ENCODE measurements at regions not wholly inside any gene's neighbourhood (a gene's known extent, or its start where the extent isn't known, plus 50 kb on each side); places are given as distances from the start of the nearest gene placed in this dataset.

DNA sequence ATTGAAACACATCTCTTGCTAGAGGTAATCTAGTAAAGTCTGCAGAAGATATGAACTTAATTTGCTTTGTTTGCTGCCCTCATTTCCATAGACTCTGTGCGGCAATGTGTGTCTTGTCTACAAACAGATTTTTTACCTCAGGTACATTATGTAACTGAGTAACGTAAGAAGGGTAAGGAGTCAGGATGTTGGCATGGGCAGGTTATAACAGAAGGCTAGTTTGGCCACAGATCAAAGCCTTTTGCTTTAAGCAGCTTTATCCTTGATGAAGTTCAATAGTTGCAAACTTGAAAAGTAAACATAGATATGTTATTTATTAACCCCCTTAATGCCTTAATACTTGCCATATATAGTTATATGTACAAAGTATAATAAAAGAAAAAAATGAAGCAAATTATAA, 391.6 kb upstream of the FKBP1C start:
- no peak overlapping the region for H3K27ac Mint-ChIP-seq (ENCODE audit: unreplicated experiment)
- H3K4me3 Mint-ChIP-seq (ENCODE audit: unreplicated experiment) = no peak overlapping the region
- H3K36me3 Mint-ChIP-seq (ENCODE audit: low read depth, unreplicated experiment) = no peaks in the 10 kb centered on the region
- no peaks in the 10 kb centered on the region for H3K27me3 Mint-ChIP-seq (ENCODE audit: unreplicated experiment)
- no peak for DNase-seq (ENCODE audit: low spot score)
- peaks cover 5% of the 10 kb centered on the region for H3K9me3 Mint-ChIP-seq (ENCODE audit: unreplicated experiment)
- TF ChIP-seq, protein P1, sequence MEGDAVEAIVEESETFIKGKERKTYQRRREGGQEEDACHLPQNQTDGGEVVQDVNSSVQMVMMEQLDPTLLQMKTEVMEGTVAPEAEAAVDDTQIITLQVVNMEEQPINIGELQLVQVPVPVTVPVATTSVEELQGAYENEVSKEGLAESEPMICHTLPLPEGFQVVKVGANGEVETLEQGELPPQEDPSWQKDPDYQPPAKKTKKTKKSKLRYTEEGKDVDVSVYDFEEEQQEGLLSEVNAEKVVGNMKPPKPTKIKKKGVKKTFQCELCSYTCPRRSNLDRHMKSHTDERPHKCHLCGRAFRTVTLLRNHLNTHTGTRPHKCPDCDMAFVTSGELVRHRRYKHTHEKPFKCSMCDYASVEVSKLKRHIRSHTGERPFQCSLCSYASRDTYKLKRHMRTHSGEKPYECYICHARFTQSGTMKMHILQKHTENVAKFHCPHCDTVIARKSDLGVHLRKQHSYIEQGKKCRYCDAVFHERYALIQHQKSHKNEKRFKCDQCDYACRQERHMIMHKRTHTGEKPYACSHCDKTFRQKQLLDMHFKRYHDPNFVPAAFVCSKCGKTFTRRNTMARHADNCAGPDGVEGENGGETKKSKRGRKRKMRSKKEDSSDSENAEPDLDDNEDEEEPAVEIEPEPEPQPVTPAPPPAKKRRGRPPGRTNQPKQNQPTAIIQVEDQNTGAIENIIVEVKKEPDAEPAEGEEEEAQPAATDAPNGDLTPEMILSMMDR (IDR thresholded peaks at IDR 0.05; ENCODE audit: unreplicated experiment) = no peak
- H3K4me1 Mint-ChIP-seq (ENCODE audit: unreplicated experiment) = no peaks in the 10 kb centered on the region

DNA sequence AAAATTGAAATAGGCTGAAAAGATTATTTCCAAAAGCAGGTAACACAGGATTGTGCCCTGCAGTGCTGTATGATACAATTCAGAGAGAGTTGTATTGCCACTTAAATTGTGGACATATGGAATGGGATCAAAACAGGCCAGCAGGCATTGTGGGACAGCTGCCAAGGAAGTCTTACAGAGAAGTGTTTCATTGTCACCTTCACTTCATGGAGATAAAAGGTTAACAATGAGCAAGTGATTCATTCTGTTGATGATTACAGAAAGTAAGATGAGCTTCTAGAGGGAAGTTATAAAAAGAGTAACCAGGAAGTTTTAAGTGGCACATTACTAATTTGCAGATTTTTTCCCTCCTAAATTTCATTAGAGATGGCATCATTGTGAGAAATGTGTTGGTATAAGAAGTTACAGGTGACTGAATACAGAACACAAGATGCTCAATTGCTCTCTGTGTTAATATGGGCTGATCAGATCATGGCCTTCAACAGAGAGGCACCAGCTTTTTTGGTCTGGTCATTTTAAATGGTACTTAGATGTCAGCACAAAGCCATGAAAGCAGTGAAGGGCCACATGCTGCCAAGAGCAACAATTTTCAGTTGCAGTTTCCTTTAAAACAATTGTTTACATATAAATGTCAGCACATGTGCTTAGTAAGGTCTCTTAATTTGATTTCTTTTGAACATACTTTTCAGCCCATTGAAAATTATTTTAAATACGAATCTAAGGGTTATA, 402.5 kb upstream of the FKBP1C start:
- Mint-ChIP-seq H3K36me3 (ENCODE audit: low read depth, unreplicated experiment) (no peaks in the 10 kb centered on the region), H3K4me1 (ENCODE audit: unreplicated experiment) (no peaks in the 10 kb centered on the region), H3K4me3 (ENCODE audit: unreplicated experiment) (no peak overlapping the region), H3K9me3 (ENCODE audit: unreplicated experiment) (no peaks in the 10 kb centered on the region), H3K27ac (ENCODE audit: unreplicated experiment) (no peak overlapping the region), H3K27me3 (ENCODE audit: unreplicated experiment) (no peaks in the 10 kb centered on the region)
- TF ChIP-seq, protein P1 (IDR thresholded peaks at IDR 0.05; ENCODE audit: unreplicated experiment) = no peak
- no peak for DNase-seq (ENCODE audit: low spot score)

DNA sequence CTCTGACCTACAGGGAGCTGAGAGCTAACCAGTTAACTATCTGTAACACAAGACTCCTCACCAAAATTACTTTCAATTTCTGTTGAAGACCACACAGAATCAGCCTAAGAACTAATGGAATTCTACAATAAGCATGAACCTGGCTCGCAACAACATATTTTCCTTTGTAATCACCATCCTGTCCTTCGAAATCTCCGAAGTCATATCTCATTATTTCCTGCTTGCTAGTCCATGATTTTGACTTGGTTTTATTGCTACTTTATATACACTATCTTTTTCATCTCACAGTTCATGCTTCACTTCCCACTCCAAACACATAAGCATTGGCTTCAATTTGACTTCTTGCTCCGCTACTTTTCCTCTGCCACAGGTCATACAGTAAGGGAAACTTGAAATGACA, 405.8 kb upstream of the FKBP1C start:
- no peaks in the 10 kb centered on the region for H3K36me3 Mint-ChIP-seq (ENCODE audit: low read depth, unreplicated experiment)
- no peak overlapping the region for H3K4me3 Mint-ChIP-seq (ENCODE audit: unreplicated experiment)
- no peaks in the 10 kb centered on the region for H3K9me3 Mint-ChIP-seq (ENCODE audit: unreplicated experiment)
- DNase-seq (ENCODE audit: low spot score) = no peak
- no peaks in the 10 kb centered on the region for H3K4me1 Mint-ChIP-seq (ENCODE audit: unreplicated experiment)
- TF ChIP-seq, protein P1 (IDR thresholded peaks at IDR 0.05; ENCODE audit: unreplicated experiment) = no peak
- no peak overlapping the region for H3K27ac Mint-ChIP-seq (ENCODE audit: unreplicated experiment)
- H3K27me3 Mint-ChIP-seq (ENCODE audit: unreplicated experiment) = no peaks in the 10 kb centered on the region

DNA sequence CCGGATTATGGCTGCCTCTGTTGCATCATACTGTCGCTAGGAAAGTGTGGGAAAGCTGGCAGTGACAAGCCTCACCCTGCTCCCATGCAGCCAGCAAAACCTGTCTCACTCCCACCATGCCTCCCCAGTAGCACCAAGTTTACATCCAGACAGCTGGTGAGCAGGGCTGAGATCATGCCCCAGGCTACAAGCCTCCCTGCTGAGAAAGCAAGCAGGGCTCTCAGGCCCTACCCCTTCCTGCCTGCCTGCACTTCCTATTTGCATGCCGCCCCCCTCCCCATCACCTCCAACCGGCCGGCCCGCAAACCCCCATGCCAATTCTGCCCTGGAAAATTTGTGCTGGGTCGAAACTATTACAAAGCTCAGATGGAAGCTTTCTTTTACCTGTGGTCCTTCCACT, 408.2 kb upstream of the FKBP1C start:
- H3K4me3 Mint-ChIP-seq (ENCODE audit: unreplicated experiment) = no peak overlapping the region
- no peaks in the 10 kb centered on the region for H3K9me3 Mint-ChIP-seq (ENCODE audit: unreplicated experiment)
- H3K27me3 Mint-ChIP-seq (ENCODE audit: unreplicated experiment) = no peaks in the 10 kb centered on the region
- DNase-seq (ENCODE audit: low spot score) = no peak
- H3K27ac Mint-ChIP-seq (ENCODE audit: unreplicated experiment) = no peak overlapping the region
- no peaks in the 10 kb centered on the region for H3K4me1 Mint-ChIP-seq (ENCODE audit: unreplicated experiment)
- TF ChIP-seq, protein P1 (IDR thresholded peaks at IDR 0.05; ENCODE audit: unreplicated experiment) = no peak
- H3K36me3 Mint-ChIP-seq (ENCODE audit: low read depth, unreplicated experiment) = no peaks in the 10 kb centered on the region

DNA sequence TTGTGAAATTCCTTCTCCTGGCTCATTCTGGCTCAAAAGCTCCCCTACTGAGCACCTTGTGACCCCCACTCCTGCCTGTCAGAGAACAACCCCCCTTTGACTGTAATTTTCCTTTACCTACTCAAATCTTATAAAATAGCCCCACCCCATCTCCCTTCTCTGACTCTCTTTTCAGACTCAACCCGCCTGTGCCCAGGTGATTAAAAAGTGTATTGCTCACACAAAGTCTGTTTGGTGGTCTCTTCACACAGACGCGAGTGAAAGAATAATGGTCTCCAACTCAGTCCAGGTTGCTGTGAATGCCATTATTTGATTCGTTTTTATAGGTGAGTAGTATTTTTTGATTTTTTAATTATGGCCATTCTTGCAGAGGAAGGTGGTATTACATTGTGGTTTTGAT, 414.1 kb upstream of the FKBP1C start:
- H3K4me3 Mint-ChIP-seq (ENCODE audit: unreplicated experiment) = no peak overlapping the region
- H3K9me3 Mint-ChIP-seq (ENCODE audit: unreplicated experiment) = no peaks in the 10 kb centered on the region
- TF ChIP-seq, protein P1 (IDR thresholded peaks at IDR 0.05; ENCODE audit: unreplicated experiment) = no peak
- H3K27me3 Mint-ChIP-seq (ENCODE audit: unreplicated experiment) = peaks cover 1% of the 10 kb centered on the region
- no peak for DNase-seq (ENCODE audit: low spot score)
- H3K36me3 Mint-ChIP-seq (ENCODE audit: low read depth, unreplicated experiment) = peaks cover 3% of the 10 kb centered on the region
- no peaks in the 10 kb centered on the region for H3K4me1 Mint-ChIP-seq (ENCODE audit: unreplicated experiment)
- H3K27ac Mint-ChIP-seq (ENCODE audit: unreplicated experiment) = no peak overlapping the region

Data from endothelial cell (in vitro differentiated cells).